Stimulated activated memory B cell treated with anti-CD40 and anti-IgM and Interleukin-4, amounts not matched to agents 10 μg/mL and 1 μg/mL and 100 μg/mL, for 72 hours (primary cell): ENCODE measurements at regions not wholly inside any gene's neighbourhood (a gene's known extent, or its start where the extent isn't known, plus 50 kb on each side); places are given as distances from the start of the nearest gene placed in this dataset.
"Not testable (repeated sequence)": the region's sequence is repeated elsewhere in the genome, so short reads cannot be mapped to it uniquely, and the experiment has no call there.

Experiments
- ATAC-seq: fragments of 150-1000 bp; cut with Tn5 transposase; 2 replicates; pipeline ENCODE4 v1.10.0; 2021
- H3K27ac Mint-ChIP-seq: one replicate; pipeline ENCODE4 v1.8.0; 2022; ENCODE audit warnings: mild to moderate bottlenecking, mixed read lengths
- H3K27me3 Mint-ChIP-seq: one replicate; pipeline ENCODE4 v1.8.0; 2022; ENCODE audit warnings: mixed read lengths
- H3K36me3 Mint-ChIP-seq: one replicate; pipeline ENCODE4 v1.8.0; 2022; ENCODE audit warnings: mixed read lengths
- H3K4me1 Mint-ChIP-seq: one replicate; pipeline ENCODE4 v1.8.0; 2022; ENCODE audit warnings: mixed read lengths
- H3K4me3 Mint-ChIP-seq: one replicate; pipeline ENCODE4 v1.8.0; 2022; ENCODE audit warnings: mild to moderate bottlenecking, moderate library complexity, mixed read lengths
- H3K9me3 Mint-ChIP-seq: one replicate; pipeline ENCODE4 v1.8.0; 2022; ENCODE audit warnings: mixed read lengths

DNA sequence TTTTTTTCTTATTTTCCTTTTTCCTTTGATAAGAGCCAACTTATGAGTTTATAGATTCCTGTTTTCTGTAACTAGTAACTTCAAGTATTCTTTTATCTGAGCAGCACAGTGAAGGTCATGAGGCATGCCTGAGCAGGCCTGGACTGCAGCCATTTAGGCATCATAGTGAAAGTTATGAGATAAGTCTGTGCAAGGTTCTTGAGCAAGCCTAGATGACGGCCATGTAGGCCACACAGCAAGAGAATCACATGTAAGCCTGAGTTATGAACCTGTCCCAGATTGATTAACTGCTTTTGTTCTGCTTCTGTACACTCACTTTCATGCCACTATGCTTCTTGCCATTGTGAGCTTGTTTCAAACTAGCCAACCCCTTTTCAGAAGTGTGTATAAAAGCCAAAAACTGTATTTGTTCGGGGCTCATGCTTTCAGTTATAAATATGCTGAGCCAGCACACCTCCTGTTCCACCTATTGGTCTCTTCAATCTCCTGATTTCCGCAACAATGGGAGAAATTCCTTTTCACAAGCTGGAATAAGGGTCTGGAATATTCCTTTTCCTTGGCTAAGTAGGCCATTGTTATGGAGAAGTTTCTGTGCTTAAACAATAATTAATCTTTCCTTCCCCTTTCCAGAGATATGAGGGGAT, 745.7 kb downstream of the FAM181B start:
- no peak for ATAC-seq
- H3K27me3 Mint-ChIP-seq, result no peaks in the 10 kb centered on the region
- H3K9me3 Mint-ChIP-seq, result peaks cover 6% of the 10 kb centered on the region
- H3K36me3 Mint-ChIP-seq, result peaks cover 6% of the 10 kb centered on the region
- H3K4me3 Mint-ChIP-seq, result no peak overlapping the region
- H3K27ac Mint-ChIP-seq, result no peak overlapping the region
- H3K4me1 Mint-ChIP-seq, result no peaks in the 10 kb centered on the region

- ATAC-seq, result no peak
- H3K4me3 Mint-ChIP-seq, result no peak overlapping the region
- peaks cover 6% of the 10 kb centered on the region for H3K9me3 Mint-ChIP-seq
- H3K4me1 Mint-ChIP-seq, result no peaks in the 10 kb centered on the region
- no peak overlapping the region for H3K27ac Mint-ChIP-seq
- H3K36me3 Mint-ChIP-seq, result peaks cover 6% of the 10 kb centered on the region
- H3K27me3 Mint-ChIP-seq, result no peaks in the 10 kb centered on the region
These were observed 747.0 kb downstream of the FAM181B start for GRCh38 chr11:81986556-81987161.

DNA sequence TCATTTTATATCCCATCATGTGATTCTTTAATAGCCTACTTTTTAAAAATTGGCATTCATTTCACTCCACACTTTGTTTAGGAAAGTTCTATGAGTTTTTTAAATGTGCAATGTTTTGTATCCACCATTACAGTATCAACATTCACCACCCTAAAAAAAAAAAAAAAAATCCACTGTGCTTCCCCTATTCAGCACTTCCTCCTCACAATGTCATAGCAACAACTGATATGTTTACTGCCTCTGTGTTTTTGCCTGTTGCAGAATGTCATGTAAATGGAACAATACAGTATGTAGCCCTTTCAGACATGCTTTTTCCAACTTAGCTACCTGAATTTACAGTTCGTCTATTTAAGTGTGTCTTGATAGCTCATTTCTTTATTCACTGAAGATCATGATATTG, 754.2 kb downstream of the FAM181B start:
- Mint-ChIP-seq H3K36me3 (peaks cover under 1% of the 10 kb centered on the region), H3K9me3 (peaks cover 4% of the 10 kb centered on the region), H3K4me1 (peaks cover 7% of the 10 kb centered on the region), H3K27me3 (no peaks in the 10 kb centered on the region), H3K27ac (no peak overlapping the region), H3K4me3 (no peak overlapping the region)
- no peak for ATAC-seq

DNA sequence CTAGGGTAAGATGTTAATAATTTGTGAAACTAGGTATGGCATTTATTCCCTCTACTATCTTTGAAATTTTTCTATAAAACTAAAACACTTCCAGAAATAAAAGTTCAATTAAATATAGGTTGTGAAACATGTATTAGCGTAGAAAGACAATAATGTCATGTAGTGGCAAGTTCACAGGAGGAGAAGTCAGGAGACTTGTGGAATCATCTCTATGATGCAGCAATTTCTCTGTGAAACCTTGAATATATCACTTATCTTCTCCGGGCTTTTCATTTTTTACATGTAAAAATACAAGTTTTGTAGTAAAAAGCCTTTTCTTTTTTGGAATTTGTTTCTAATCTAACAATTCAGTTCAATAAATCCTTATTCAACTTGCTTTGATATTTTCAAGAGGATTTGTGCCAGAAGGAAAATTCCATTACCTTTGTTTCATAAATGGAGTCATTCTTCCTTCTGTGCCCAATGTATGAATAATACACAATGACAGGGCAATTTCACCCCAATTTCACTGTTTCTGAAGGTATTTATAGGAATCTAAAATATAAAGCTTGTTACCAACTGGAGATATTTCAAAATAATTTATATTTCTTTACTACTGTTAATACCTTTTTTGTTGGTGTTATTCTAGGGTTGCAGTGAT, 758.3 kb downstream of the FAM181B start:
- peaks cover 7% of the 10 kb centered on the region for H3K4me1 Mint-ChIP-seq
- no peaks in the 10 kb centered on the region for H3K36me3 Mint-ChIP-seq
- no peaks in the 10 kb centered on the region for H3K27me3 Mint-ChIP-seq
- no peak overlapping the region for H3K4me3 Mint-ChIP-seq
- H3K27ac Mint-ChIP-seq, result no peak overlapping the region
- peaks cover 3% of the 10 kb centered on the region for H3K9me3 Mint-ChIP-seq
- no peak for ATAC-seq

GRCh38 chr11:81970886-81971285, 762.8 kb downstream of the FAM181B start:
- no peak overlapping the region for H3K27ac Mint-ChIP-seq
- no peaks in the 10 kb centered on the region for H3K27me3 Mint-ChIP-seq
- ATAC-seq, result no peak
- H3K4me3 Mint-ChIP-seq, result no peak overlapping the region
- H3K4me1 Mint-ChIP-seq, result no peaks in the 10 kb centered on the region
- H3K9me3 Mint-ChIP-seq, result no peaks in the 10 kb centered on the region
- no peaks in the 10 kb centered on the region for H3K36me3 Mint-ChIP-seq

GRCh38 chr11:81967242-81967641, 766.4 kb downstream of the FAM181B start:
- Mint-ChIP-seq H3K4me1 (no peaks in the 10 kb centered on the region), H3K4me3 (no peak overlapping the region)
- ATAC-seq, result no peak

DNA sequence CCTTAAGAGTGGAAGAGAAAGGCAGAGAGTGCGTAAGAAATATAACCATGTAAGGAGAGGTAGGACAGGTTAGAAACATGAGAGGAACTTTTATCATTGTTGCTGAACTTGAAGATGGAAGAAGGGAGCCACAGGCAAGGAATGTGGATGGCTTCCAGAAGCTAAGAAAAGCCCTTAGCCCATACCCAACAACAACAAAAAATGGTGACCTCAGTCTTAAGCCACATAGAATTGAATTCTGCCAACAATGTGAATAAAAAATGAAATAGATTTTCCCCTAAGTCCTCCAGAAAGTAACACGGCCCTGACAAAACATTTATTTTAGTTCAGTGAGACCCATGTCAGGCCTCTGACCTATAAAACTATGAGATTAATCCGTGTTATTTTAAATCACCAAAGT, 767.3 kb downstream of the FAM181B start:
- H3K9me3 Mint-ChIP-seq, result no peaks in the 10 kb centered on the region
- ATAC-seq, result no peak
- H3K4me3 Mint-ChIP-seq, result no peak overlapping the region
- no peaks in the 10 kb centered on the region for H3K36me3 Mint-ChIP-seq
- H3K27me3 Mint-ChIP-seq, result no peaks in the 10 kb centered on the region
- no peak overlapping the region for H3K27ac Mint-ChIP-seq
- no peaks in the 10 kb centered on the region for H3K4me1 Mint-ChIP-seq

More at GRCh38 chr11:81967242-81967641, 766.4 kb downstream of the FAM181B start:
- H3K9me3 Mint-ChIP-seq, result no peaks in the 10 kb centered on the region
- no peaks in the 10 kb centered on the region for H3K27me3 Mint-ChIP-seq
- no peaks in the 10 kb centered on the region for H3K36me3 Mint-ChIP-seq
- H3K27ac Mint-ChIP-seq, result no peak overlapping the region

DNA sequence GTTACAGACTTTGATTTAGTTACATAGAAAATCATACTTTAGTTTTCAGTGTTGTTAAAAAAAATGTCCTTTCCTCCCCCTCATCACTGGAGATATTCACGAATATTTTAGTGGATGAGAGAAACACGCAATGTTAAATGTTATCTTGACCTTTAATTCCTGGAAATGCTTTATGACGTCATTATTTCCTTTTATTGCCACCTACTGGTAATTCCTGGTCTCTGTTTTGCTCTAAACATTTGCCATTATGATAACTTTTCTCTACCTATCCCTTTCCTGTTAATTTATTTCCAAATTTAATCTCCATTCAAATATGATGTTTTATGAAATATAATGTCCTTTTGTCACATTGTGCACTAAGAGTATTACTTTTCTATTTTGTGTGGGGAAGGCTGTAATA, 770.6 kb downstream of the FAM181B start:
- no peaks in the 10 kb centered on the region for H3K4me1 Mint-ChIP-seq
- no peak overlapping the region for H3K4me3 Mint-ChIP-seq
- no peak overlapping the region for H3K27ac Mint-ChIP-seq
- H3K27me3 Mint-ChIP-seq, result no peaks in the 10 kb centered on the region
- ATAC-seq, result no peak
- no peaks in the 10 kb centered on the region for H3K36me3 Mint-ChIP-seq
- H3K9me3 Mint-ChIP-seq, result no peaks in the 10 kb centered on the region

GRCh38 chr11:81960443-81960842, 773.2 kb downstream of the FAM181B start:
- Mint-ChIP-seq H3K4me1 (no peaks in the 10 kb centered on the region), H3K27me3 (no peaks in the 10 kb centered on the region), H3K27ac (no peak overlapping the region), H3K36me3 (no peaks in the 10 kb centered on the region), H3K9me3 (peaks cover 3% of the 10 kb centered on the region), H3K4me3 (no peak overlapping the region)
- ATAC-seq, result no peak

GRCh38 chr11:81959341-81959740, 774.3 kb downstream of the FAM181B start:
- H3K4me3 Mint-ChIP-seq, result no peak overlapping the region
- H3K27me3 Mint-ChIP-seq, result no peaks in the 10 kb centered on the region
- H3K9me3 Mint-ChIP-seq, result peaks cover 3% of the 10 kb centered on the region
- ATAC-seq, result no peak
- H3K36me3 Mint-ChIP-seq, result no peaks in the 10 kb centered on the region
- no peak overlapping the region for H3K27ac Mint-ChIP-seq
- no peaks in the 10 kb centered on the region for H3K4me1 Mint-ChIP-seq

DNA sequence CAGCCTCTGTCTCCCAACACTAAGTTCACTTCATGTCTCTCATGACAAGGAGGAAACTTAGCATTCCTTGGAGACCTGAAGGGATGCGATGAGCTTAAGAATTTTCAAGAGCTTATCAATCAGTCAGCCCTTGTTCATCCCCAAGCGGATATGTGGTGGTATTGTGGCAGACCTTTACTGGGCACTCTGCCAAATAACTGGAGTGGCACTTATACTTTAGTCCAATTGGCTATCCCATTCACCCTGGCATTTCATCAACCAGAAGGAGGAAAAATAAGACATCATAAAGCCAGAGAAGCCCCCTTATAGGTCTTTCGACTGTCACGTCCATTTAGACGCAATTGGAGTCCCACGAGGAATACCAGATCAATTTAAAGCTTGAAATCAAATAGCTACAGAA, 779.4 kb downstream of the FAM181B start:
- H3K27me3 Mint-ChIP-seq, result peaks cover 11% of the 10 kb centered on the region
- H3K9me3 Mint-ChIP-seq, H3K27ac Mint-ChIP-seq, H3K4me3 Mint-ChIP-seq, H3K36me3 Mint-ChIP-seq, ATAC-seq, H3K4me1 Mint-ChIP-seq: not testable (repeated sequence)

GRCh38 chr11:81946831-81947230, 786.8 kb downstream of the FAM181B start:
- Mint-ChIP-seq H3K27me3 (no peaks in the 10 kb centered on the region), H3K36me3 (no peaks in the 10 kb centered on the region), H3K9me3 (no peaks in the 10 kb centered on the region), H3K4me1 (no peaks in the 10 kb centered on the region), H3K4me3 (no peak overlapping the region), H3K27ac (no peak overlapping the region)
- ATAC-seq, result no peak

- Mint-ChIP-seq H3K4me3 (no peak overlapping the region), H3K27ac (no peak overlapping the region), H3K4me1 (no peaks in the 10 kb centered on the region), H3K27me3 (no peaks in the 10 kb centered on the region), H3K9me3 (peaks cover 3% of the 10 kb centered on the region), H3K36me3 (no peaks in the 10 kb centered on the region)
- ATAC-seq, result no peak
These were observed 791.0 kb downstream of the FAM181B start for GRCh38 chr11:81942646-81943045.

DNA sequence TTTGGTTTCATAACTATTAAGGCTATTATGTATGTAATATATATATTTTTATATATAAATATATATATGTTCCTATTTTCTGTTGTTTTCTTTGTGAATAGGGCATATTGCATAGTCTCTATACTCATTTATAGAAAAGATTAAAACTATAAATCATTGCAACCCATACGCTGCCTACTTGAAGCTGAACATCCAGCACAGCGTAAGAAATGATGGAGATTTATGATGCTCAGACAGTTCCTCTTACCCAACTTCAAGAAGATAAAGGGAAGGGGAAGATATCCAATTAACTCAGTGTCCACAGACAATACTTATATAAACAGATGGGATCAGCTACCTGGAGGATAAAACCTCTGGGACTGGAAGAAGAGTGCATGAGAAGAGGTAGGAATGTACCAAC, 791.7 kb downstream of the FAM181B start:
- H3K36me3 Mint-ChIP-seq, result no peaks in the 10 kb centered on the region
- no peaks in the 10 kb centered on the region for H3K27me3 Mint-ChIP-seq
- H3K4me1 Mint-ChIP-seq, result no peaks in the 10 kb centered on the region
- H3K27ac Mint-ChIP-seq, result no peak overlapping the region
- H3K9me3 Mint-ChIP-seq, result peaks cover 3% of the 10 kb centered on the region
- ATAC-seq, result no peak
- no peak overlapping the region for H3K4me3 Mint-ChIP-seq

DNA sequence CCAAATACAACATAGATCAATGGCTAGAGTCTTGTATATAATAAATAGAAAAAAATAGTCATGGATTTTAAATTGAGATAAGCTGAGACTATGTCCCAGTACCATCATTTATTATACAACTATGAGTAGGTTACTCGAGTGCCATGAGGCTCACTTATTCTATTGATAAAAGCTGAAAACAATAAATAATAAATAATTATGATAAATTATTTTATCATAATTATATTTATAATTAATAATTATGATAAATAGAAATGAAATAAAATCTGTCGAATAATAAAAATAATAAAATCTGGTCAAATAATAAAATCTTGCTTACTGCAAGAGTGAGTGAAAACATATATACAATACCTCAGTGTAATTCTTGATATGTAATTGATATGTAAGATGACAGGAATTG, 801.4 kb downstream of the FAM181B start:
- no peaks in the 10 kb centered on the region for H3K9me3 Mint-ChIP-seq
- no peak overlapping the region for H3K4me3 Mint-ChIP-seq
- no peaks in the 10 kb centered on the region for H3K4me1 Mint-ChIP-seq
- no peaks in the 10 kb centered on the region for H3K36me3 Mint-ChIP-seq
- H3K27ac Mint-ChIP-seq, result no peak overlapping the region
- ATAC-seq, result no peak
- H3K27me3 Mint-ChIP-seq, result no peaks in the 10 kb centered on the region

GRCh38 chr11:81920205-81920604, 813.5 kb downstream of the FAM181B start:
- no peak overlapping the region for H3K27ac Mint-ChIP-seq
- H3K9me3 Mint-ChIP-seq, result no peaks in the 10 kb centered on the region
- no peaks in the 10 kb centered on the region for H3K36me3 Mint-ChIP-seq
- ATAC-seq, result no peak
- no peaks in the 10 kb centered on the region for H3K27me3 Mint-ChIP-seq
- no peaks in the 10 kb centered on the region for H3K4me1 Mint-ChIP-seq
- H3K4me3 Mint-ChIP-seq, result no peak overlapping the region
